K562 (cell line): ENCODE measurements at regions not wholly inside any gene's neighbourhood (a gene's known extent, or its start where the extent isn't known, plus 50 kb on each side); places are given as distances from the start of the nearest gene placed in this dataset.

ENCODE experiments used
- ATAC-seq: fragments of 200-7000 bp; cut with Tn5 transposase; 3 replicates; pipeline ENCODE4 v1.9.1; 2020; ENCODE audit warnings: moderate library complexity
- BruUV-seq: library from RNA; stranded (reverse); fragments of 400-500 nt; replicated peaks from 2 replicates; lab custom pipeline; 2021; lab: Mats Ljungman, UMichigan
- CTCF ChIA-PET: fragments of 300-600 bp; formaldehyde crosslinking; extraction: SDS; loops from one replicate; lab custom pipeline; 2021; ENCODE audit warnings: low intra/inter-chr PET ratio; lab: Yijun Ruan, JAX
- POLR2A ChIA-PET: fragments of 300-600, 350-650 bp; sonication (Branson Sonifier 250); formaldehyde crosslinking; extraction: SDS; loops from one replicate; lab custom pipeline; 2021; ENCODE audit warnings: antibody characterized with exemption, inconsistent platforms; lab: Yijun Ruan, JAX
- DNase-seq, 4 experiments: peaks; one replicate each; pipeline versions ENCODE4 v3.0.0 to v3.0.0-alpha.2; 2011 to 2018; ENCODE audit warnings: low spot score in 3 of 4, mixed read lengths in 3 of 4; ENCODE audit errors: extremely low read depth in 1 of 4
- FAIRE-seq: peaks from 2 replicates; lab custom pipeline; 2011; peaks lifted over from hg19 to GRCh38; lab: Jason Lieb, UNC
- H2AFZ ChIP-seq: 2 replicates; pipeline ENCODE4 v1.6.0; 2011; ENCODE audit warnings: low read depth, low read length, control low read depth, inconsistent platforms
- H3K27ac ChIP-seq: fragments of 200-600 bp; 3 replicates; pipeline ENCODE4 v1.8.0; 2011; ENCODE audit warnings: low read depth, mild to moderate bottlenecking, control low read depth, inconsistent platforms, low read length, moderate library complexity, mixed read lengths; ENCODE audit errors: extremely low read depth
- H3K27me3 ChIP-seq, 2 experiments: fragments of 300-600 bp in 1 of 2; 2 replicates in 1 of 2; 3 replicates in 1 of 2; pipeline versions ENCODE4 v1.6.0 to v1.8.0; 2011; ENCODE audit warnings: inconsistent platforms in 2 of 2, low read length in 2 of 2, mild to moderate bottlenecking in 1 of 2, mixed read lengths in 1 of 2, moderate library complexity in 1 of 2; ENCODE audit not compliant: control insufficient read depth in 2 of 2, insufficient read depth in 2 of 2
- H3K36me3 ChIP-seq: fragments of 300-600 bp; 3 replicates; pipeline ENCODE4 v1.8.0; 2011; ENCODE audit warnings: mild to moderate bottlenecking, low read length, inconsistent platforms; ENCODE audit not compliant: control insufficient read depth, insufficient read depth
- H3K4me1 ChIP-seq, 2 experiments: fragments of 200-600 bp in 1 of 2; replicated peaks in 1 of 2; 2 replicates in 1 of 2; 3 replicates in 1 of 2; pipeline versions ENCODE4 v1.5.1 to v1.8.0; 2011; ENCODE audit warnings: inconsistent platforms in 2 of 2, low read length in 2 of 2, mild to moderate bottlenecking in 1 of 2, mixed read lengths in 1 of 2, moderate library complexity in 1 of 2; ENCODE audit not compliant: control insufficient read depth in 2 of 2, insufficient read depth in 2 of 2
- H3K4me2 ChIP-seq: 2 replicates; pipeline ENCODE4 v1.6.1; 2011; ENCODE audit warnings: low read length, control low read depth, inconsistent platforms, mixed read lengths; ENCODE audit not compliant: insufficient read depth
- H3K4me3 ChIP-seq: fragments of 200-600 bp; sonication (generic), shearing (Covaris generic); 2 replicates; pipeline ENCODE4 v1.5.1; 2016; ENCODE audit warnings: control low read depth, inconsistent platforms
- H3K79me2 ChIP-seq: fragments of 200-600 bp; 3 replicates; pipeline ENCODE4 v1.8.0; 2011; ENCODE audit warnings: low read length, inconsistent platforms; ENCODE audit not compliant: control insufficient read depth, insufficient read depth
- H3K9ac ChIP-seq, 2 experiments: 2 replicates each; pipeline versions ENCODE4 v1.6.0 to v1.6.1; 2011; ENCODE audit warnings: low read depth in 2 of 2, low read length in 2 of 2, control low read depth in 1 of 2, inconsistent platforms in 1 of 2, mild to moderate bottlenecking in 1 of 2, mixed read lengths in 1 of 2; ENCODE audit not compliant: insufficient read depth in 1 of 2
- H3K9me1 ChIP-seq: one replicate; pipeline ENCODE4 v1.6.0; 2011; ENCODE audit warnings: inconsistent platforms, mild to moderate bottlenecking, low read length, moderate library complexity; ENCODE audit not compliant: control insufficient read depth, insufficient read depth
- H3K9me3 ChIP-seq: replicated peaks from 2 replicates; pipeline ENCODE4 v1.5.1; 2011; ENCODE audit warnings: low read depth, low read length, inconsistent platforms; ENCODE audit not compliant: control insufficient read depth, insufficient read depth
- H4K20me1 ChIP-seq: replicated peaks from 2 replicates; pipeline ENCODE4 v1.6.1; 2011; ENCODE audit warnings: low read length, inconsistent platforms, mixed read lengths; ENCODE audit not compliant: control insufficient read depth, insufficient read depth
- DIDO1 ChIP-seq: fragments of 450-650 bp; IDR thresholded peaks from 2 replicates; pipeline ENCODE4 v1.6.1; 2016; ENCODE audit warnings: low read depth, missing biosample characterization, missing genetic modification characterization
- MEF2A ChIP-seq: IDR thresholded peaks from 2 replicates; pipeline ENCODE4 v1.6.1; 2011; ENCODE audit warnings: low read depth, mild to moderate bottlenecking, low read length, moderate library complexity; ENCODE audit not compliant: control insufficient read depth
- NCOA2 ChIP-seq, 2 experiments: fragments of 450-650 bp; IDR thresholded peaks; 2 replicates each; pipeline ENCODE4 v1.6.1; 2018; ENCODE audit warnings: mild to moderate bottlenecking in 2 of 2, moderate library complexity in 1 of 2; ENCODE audit not compliant: partially characterized antibody in 2 of 2
- PML ChIP-seq: IDR thresholded peaks from 2 replicates; pipeline ENCODE4 v1.6.1; 2012; ENCODE audit warnings: low read length, inconsistent platforms
- SETDB1 ChIP-seq: IDR thresholded peaks from one replicate; pipeline ENCODE4 v1.6.1; 2012; ENCODE audit warnings: low read length, control low read depth, inconsistent platforms
- SMARCA4 ChIP-seq: fragments of 450-650 bp; IDR thresholded peaks from 2 replicates; pipeline ENCODE4 v1.6.1; 2016
- TBP ChIP-seq: optimal IDR thresholded peaks from 2 replicates; pipeline ENCODE3; 2011; ENCODE audit warnings: low read depth, low read length, improper control_type of control experiment
- ZNF143 ChIP-seq: sonication (generic); formaldehyde crosslinking; IDR thresholded peaks from 2 replicates; pipeline ENCODE4 v1.9.0; 2022; ENCODE audit warnings: mild to moderate bottlenecking, missing genetic modification reagents
- ZNF445 ChIP-seq: fragments of 250-450 bp; sonication (Bioruptor Pico); IDR thresholded peaks from 2 replicates; pipeline ENCODE4 v1.4.0; 2020; ENCODE audit warnings: low read depth, mild to moderate bottlenecking, moderate library complexity
- WGBS: fragments of 100-300 bp; shearing (Covaris generic); methylation state at CpG from one replicate; pipeline ENCODE4 v1.1.6; 2016; ENCODE audit warnings: low coverage, mixed read lengths; ENCODE audit not compliant: insufficient coverage; ENCODE audit errors: missing lambda C conversion rate; 5-methylcytosine and 5-hydroxymethylcytosine counted together
- in situ Hi-C: fragments of 300-500 bp; cut with MboI; formaldehyde crosslinking; loops from 4 replicates; pipeline ENCODE4 v1.15.0; 2018; ENCODE audit warnings: inconsistent platforms, mixed read lengths
- intact Hi-C: fragments of 100-400 bp; cut with micrococcal nuclease; formaldehyde crosslinking; loops from 2 replicates; pipeline ENCODE4 v1.14.2; 2022
- TF ChIP-seq, protein P1 (sequence below): IDR thresholded peaks from 2 replicates; pipeline ENCODE4 v1.6.1; 2014; ENCODE audit warnings: antibody characterized with exemption

DNA sequence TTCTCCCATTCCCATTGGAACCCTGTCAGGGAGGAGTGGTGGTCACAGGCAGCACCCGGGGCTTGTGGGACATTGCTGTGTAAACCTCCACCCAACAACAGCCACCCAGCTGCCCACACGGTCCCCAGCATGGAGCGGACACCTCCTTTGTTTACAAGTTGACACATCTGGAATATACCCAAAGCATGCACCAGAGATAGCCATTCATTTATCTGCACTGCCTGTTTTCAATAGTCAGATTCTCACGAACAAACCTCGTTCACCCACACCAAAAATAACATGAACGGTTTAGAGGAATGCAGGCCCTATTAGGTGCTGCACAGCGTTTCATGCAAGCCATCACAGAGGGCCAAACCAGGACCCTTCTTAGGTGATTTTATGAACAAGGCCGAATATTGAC, 244.8 kb downstream of the FOXL1 start:
- no peaks in the 10 kb centered on the region; a peak in 1 of 5 replicates for H3K4me1 ChIP-seq
- 0% methylated on average over 8 of the region's 8 CpGs for WGBS
- H3K9me3 ChIP-seq: no peaks in the 10 kb centered on the region
- intact Hi-C loops: no loop called here
- POLR2A ChIA-PET: no interaction called here
- TF ChIP-seq TBP (no peak), SMARCA4 (no peak), ZNF445 (CRISPR knock-in tag) (no peak), DIDO1 (no peak), SETDB1 (no peak), MEF2A (no peak), PML (no peak), NCOA2 (IDR thresholded peaks at IDR 0.05; ENCODE audit: partially characterized antibody in 2 of 2) (no peak), ZNF143 (no peak)
- TF ChIP-seq, protein P1, sequence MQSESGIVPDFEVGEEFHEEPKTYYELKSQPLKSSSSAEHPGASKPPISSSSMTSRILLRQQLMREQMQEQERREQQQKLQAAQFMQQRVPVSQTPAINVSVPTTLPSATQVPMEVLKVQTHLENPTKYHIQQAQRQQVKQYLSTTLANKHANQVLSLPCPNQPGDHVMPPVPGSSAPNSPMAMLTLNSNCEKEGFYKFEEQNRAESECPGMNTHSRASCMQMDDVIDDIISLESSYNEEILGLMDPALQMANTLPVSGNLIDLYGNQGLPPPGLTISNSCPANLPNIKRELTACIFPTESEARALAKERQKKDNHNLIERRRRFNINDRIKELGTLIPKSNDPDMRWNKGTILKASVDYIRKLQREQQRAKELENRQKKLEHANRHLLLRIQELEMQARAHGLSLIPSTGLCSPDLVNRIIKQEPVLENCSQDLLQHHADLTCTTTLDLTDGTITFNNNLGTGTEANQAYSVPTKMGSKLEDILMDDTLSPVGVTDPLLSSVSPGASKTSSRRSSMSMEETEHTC: no peak
- TF ChIP-seq, all 486 proteins: peak for 0
- Histone ChIP-seq H3K27ac (no peak overlapping the region), H3K9me1 (no peaks in the 10 kb centered on the region), H3K9ac (no peak overlapping the region), H2AFZ (no peak overlapping the region), H3K36me3 (no peaks in the 10 kb centered on the region), H3K4me3 (no peak overlapping the region), H3K27me3 (peaks cover 25 to 63% of the 10 kb centered on the region in 2 experiments), H4K20me1 (peaks cover 17% of the 10 kb centered on the region; the same call in 1 of the 2 replicates), H3K79me2 (no peaks in the 10 kb centered on the region), H3K4me2 (no peak overlapping the region)
- CTCF ChIA-PET: no interaction called here
- FAIRE-seq: no peak
- no TSS peak for BruUV-seq
- no peak for DNase-seq
- no peak for ATAC-seq
- in situ Hi-C loops: no loop called here
